ENCODE measurements at regions not wholly inside any gene's neighbourhood (a gene's known extent, or its start where the extent isn't known, plus 50 kb on each side); places are given as distances from the start of the nearest gene placed in this dataset.

GRCh38 chr4:83961575-83961974 is 425.7 kb downstream of the GPAT3 start:
- TF ChIP-seq CTCF (IDR thresholded peaks at IDR 0.05) (no peak), POLR2A (IDR thresholded peaks at IDR 0.05) (no peak)

Data from testis (tissue), 2 donors.